Bone marrow (tissue), 2 donors: ENCODE measurements at regions not wholly inside any gene's neighbourhood (a gene's known extent, or its start where the extent isn't known, plus 50 kb on each side); places are given as distances from the start of the nearest gene placed in this dataset.

Experiments
- DNase-seq, 2 donors: peaks; one replicate each; lab custom pipeline; 2025; lab: John Stamatoyannopoulos, UW

DNA sequence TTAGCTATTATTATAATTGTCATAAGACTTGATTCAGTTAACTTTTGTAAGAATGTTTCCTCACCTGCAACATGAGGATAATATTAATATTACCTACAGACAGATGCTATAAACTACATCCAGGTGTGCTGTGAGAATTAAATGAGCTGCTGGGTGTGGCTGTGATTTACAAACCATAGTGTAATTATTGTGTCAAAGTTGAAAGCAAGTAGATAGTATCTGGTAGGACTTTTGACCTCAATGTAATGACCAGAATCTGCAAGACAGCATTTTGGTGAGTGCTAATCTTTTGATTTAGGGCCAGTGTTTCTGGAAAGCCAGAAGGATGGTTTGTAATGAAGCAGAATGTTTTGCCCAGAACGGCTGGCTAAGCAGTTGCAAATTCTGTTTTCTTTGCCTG is 162.5 kb downstream of the TRMT11 start:
- DNase-seq: no peak

DNA sequence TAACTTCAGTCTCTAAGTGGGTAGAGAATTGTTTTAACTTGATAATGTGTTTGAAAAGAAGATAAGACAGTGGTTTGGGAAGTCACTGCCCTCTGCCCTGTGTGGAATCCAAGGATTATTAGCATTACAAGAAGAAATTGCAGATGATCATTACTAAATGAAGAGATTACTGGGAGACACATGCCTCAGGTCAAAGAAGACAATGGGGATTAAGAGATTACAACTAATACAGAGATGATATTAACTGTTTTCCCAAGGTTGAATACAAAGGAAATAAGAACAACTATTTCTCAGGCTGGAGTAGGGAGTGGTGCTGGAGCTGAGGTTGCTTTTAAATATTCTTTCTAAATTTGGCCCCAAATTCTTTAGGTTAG is 166.0 kb downstream of the TRMT11 start:
- DNase-seq: no peak

GRCh38 chr6:126153661-126154060 is 167.3 kb downstream of the TRMT11 start:
- DNase-seq: no peak

- DNase-seq: no peak
These were observed 170.6 kb downstream of the TRMT11 start for GRCh38 chr6:126156973-126157372.

- no peak for DNase-seq
These were observed 172.2 kb upstream of the CENPW start for GRCh38 chr6:126167726-126168125.

- no peak for DNase-seq
These were observed 169.5 kb upstream of the CENPW start for GRCh38 chr6:126170433-126170832.

GRCh38 chr6:126170978-126171382 is 168.9 kb upstream of the CENPW start:
- DNase-seq: peak in 1 of 2 donors; percentile 52

- no peak for DNase-seq
These were observed 167.8 kb upstream of the CENPW start for GRCh38 chr6:126172131-126172530.

DNA sequence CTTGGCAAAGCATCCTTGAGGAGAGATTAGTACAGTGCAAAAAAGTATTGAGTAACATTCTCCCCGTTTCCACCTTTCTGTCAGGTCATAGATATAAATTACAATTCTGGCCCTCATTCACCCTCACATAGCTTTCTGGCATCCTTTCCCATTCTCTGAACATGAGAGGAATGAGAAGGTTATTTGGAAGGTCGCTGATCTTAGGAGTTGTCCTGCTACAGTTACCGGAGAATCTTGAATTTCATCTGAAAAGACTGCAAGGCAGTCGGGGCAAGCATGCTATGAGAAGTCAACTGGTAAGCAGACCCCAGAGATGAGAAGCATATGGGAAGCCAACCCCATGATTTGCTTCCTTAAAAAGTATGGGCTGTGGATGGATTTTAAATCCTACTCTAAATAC is 166.7 kb upstream of the CENPW start:
- DNase-seq: no peak

- no peak for DNase-seq
These were observed 165.2 kb upstream of the CENPW start for GRCh38 chr6:126174697-126175096.

DNA sequence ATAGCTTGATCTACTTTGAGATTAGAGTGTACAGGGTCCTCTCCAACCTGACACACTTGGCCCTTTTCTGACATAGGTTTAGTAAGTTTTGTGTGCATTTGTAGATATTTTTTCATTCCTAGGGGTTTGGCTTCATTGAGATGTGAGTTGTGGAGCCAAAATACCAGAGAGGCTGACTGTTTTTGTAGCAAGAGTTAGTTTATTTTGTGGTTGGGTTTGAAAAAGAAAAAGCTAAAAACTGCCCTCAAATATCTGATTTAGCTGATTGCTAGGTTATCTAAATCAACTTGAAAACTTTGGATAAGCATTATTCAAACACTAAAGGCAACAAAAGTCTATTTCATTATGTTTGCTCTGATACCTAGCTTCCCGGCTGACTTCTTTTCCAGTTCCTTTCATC is 164.7 kb upstream of the CENPW start:
- DNase-seq: no peak

DNA sequence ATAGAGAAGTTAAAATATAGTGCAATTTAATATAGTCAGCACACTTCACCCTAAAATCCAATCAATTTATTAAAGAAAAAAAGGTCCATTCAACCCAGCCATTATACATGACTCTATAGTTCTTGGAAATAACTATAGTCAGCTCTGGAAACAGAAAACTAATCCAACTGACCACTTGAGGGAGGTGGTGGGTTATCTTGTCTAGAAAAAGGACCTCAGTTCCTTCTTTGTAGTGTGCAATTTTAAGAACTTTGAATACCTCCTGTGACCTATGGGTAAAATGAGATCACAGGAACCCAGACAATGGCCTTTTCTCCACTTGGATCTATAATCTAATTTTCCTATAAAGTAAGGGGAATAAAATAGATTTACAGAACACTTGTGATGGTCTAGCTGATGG is 163.6 kb upstream of the CENPW start:
- DNase-seq: no peak

DNA sequence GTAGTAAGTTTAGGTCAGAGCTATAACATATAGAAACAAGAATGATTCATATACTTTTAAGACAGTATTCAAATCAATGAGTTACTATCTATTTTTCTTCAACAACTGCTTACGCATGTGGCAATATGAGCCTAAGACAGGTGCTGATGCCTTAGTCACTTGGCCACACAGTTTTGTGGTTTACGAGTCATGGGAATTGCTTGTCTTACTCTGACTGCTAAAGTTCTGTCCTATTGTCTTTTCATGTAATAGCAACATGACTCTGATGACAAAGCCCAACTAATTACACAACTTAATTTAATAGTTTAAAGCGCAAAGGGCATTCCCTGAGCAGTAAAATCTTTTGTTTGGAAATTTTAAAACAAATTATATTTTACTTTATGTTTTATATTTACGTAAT is 159.3 kb upstream of the CENPW start:
- no peak for DNase-seq

- DNase-seq: no peak
These were observed 158.7 kb upstream of the CENPW start for GRCh38 chr6:126181173-126181741.

DNA sequence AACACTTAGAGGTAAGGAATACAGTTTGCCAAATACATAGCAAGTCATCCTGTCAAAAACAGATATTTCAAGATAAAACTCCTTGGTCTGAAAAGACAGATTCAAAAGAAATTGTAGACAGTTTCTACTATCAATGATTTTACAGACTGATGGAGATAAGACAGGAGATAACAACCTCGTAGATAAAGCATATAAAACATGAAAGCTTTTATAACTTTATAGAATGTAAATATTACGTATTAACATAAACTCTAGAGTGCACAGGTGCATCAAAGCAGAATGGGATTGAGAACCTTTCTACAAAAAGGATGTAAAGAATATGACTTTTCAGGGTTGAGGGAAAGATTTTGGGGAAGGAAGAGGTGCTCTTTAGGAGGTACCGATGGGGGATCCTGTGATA is 158.0 kb upstream of the CENPW start:
- no peak for DNase-seq

DNA sequence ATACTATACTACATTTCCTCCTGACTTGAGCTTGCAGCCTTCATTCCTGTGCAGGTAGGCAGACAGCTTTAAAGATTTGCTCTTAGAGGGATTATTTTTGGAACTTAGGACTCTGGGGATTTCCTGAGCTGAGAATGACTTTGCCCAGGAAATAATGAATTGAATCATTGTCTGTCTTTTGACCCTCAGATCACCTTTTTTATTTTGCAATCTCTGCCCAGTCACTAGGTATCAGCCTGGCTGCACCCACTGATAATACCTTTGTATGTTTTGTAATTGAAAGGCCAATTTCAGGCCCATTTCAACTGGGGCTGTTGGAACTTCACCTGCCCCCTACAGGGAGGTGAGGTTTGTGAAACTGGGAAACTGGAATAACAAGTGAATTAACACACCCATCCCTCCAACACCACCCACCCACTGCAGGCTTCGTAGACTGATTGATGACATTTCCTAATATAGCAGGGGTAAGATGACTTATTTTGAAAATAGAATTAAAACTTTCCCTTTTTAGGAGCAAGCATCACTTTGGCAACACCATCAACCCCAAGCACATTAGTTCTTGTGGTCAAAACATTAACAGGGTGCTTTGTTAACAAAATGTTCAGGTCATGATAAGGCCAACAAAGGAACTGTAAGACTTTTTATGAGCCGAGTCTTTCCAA is 157.1 kb upstream of the CENPW start:
- DNase-seq: no peak

DNA sequence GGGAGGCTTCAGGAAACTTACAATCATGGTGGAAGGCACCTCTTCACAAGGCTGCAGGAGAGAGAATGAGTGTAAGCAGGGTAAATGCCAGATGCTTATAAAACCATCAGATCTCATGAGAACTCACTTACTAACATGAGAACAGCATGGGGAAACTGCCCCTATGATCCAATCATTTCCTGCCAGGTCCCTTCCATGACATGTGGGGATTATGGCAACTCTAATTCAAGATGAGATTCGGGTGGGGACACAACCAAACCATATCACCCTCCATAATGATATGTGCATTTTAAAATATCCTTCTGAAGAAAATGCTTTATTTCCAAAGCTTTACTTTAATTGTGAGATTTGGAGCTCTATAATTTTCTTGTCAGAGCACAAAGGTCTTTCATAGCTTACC is 154.1 kb upstream of the CENPW start:
- no peak for DNase-seq

DNA sequence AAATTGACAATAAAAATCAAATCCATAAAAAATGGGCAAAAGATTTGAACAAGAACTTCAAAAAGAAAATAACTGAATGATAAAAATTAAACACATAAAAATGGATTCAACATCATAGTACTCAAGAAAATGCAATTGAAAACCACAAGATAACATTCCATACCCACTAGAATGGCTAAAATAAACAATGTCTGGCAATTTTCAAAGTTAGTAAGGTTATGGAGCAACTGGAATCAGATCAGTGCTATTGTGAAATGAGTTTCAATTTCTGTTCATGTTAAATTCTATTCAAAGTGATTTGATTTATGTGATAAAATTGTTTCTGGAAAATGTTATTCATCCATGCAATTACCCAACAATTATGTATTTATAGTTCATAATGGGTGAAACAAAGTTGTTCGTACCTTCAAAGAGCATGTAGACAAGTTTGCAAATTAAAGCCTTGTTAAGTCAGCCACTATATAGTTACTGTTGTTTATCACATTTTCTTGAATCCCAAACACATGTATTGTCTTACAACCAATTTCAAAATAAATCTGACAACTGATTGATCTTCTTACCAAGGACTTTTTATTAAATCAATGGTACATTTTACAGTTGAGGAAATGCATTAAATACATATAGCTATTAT is 151.5 kb upstream of the CENPW start:
- no peak for DNase-seq

- DNase-seq: no peak
These were observed 144.2 kb upstream of the CENPW start for GRCh38 chr6:126195625-126196236.

DNA sequence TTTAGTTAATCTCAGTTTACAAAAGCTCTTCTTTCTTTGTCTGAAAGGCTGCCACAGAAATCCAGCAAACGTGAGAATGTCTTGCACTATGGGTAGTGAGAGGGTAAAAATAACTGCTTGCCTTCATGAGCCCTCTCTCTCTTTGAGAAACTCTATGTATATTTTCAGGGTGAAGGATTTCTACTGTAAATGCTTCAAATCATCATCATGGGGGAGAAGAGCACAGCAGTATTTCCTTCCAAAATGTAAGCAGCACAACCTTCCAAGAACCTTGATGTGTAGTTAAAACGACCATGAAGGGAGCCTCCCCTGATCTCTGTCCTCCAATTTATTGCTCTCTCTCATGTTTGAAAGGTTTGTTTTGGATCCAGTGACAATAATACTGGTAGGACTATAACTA is 141.3 kb upstream of the CENPW start:
- no peak for DNase-seq

GRCh38 chr6:126199466-126199865 is 140.4 kb upstream of the CENPW start:
- no peak for DNase-seq

DNA sequence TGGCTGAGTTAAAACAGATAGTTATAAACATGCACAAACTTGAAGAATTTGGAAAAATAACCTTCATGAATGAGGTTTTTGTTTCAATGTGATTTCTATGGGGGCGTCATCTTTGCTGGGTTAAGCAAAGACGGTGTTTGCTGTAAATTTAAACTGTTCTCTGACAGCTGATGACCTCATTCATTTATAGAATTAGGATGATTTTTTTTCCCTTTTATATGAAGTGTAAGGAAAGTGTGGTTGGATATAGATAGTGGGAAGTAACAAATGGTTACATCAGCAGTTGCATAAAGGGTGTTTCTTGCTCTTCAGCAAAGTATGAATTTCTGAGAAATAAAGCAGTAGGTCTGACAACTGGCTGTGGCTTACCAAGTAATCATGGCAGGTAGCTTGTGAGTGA is 137.2 kb upstream of the CENPW start:
- no peak for DNase-seq

GRCh38 chr6:126204126-126204525 is 135.8 kb upstream of the CENPW start:
- DNase-seq: no peak
